Left lung (tissue), 4 donors: ENCODE measurements at regions not wholly inside any gene's neighbourhood (a gene's known extent, or its start where the extent isn't known, plus 50 kb on each side); places are given as distances from the start of the nearest gene placed in this dataset.
"Not testable (repeated sequence)": the region's sequence is repeated elsewhere in the genome, so short reads cannot be mapped to it uniquely, and the experiment has no call there.

Experiments
- ATAC-seq: fragments of 200-7000 bp; cut with Tn5 transposase; one replicate; pipeline ENCODE4 v1.9.1; 2020; ENCODE audit warnings: moderate library complexity
- DNase-seq, 4 donors: peaks; one replicate each; pipeline ENCODE4 v3.0.0-alpha.2; 2013 to 2020
- H3K27ac ChIP-seq, 2 donors: fragments of 200-600 bp; sonication (generic) in 1 of 2; one replicate each; pipeline versions ENCODE4 v1.5.0 to v1.8.0; 2020 to 2021
- H3K27me3 ChIP-seq, 2 donors: fragments of 200-600 bp; sonication (generic) in 1 of 2; one replicate each; pipeline versions ENCODE4 v1.5.0 to v1.8.0; 2020 to 2021
- H3K36me3 ChIP-seq, 2 donors: fragments of 200-600 bp; sonication (generic) in 1 of 2; one replicate each; pipeline versions ENCODE4 v1.5.0 to v1.8.0; 2020 to 2021
- H3K4me1 ChIP-seq, 2 donors: fragments of 200-600 bp; one replicate each; pipeline ENCODE4 v1.8.0; 2021
- H3K4me3 ChIP-seq, 2 donors: fragments of 200-600 bp; sonication (generic) in 1 of 2; one replicate each; pipeline versions ENCODE4 v1.5.0 to v1.8.0; 2020 to 2021; ENCODE audit warnings: mild to moderate bottlenecking in 1 of 2
- H3K9me3 ChIP-seq, 2 donors: fragments of 200-600 bp; sonication (generic) in 1 of 2; one replicate each; pipeline versions ENCODE4 v1.5.0 to v1.8.0; 2020 to 2021
- intact Hi-C, 2 donors: fragments of 100-400 bp; cut with DNase I; formaldehyde crosslinking; loops; one replicate each; pipeline versions ENCODE4 v1.11.2 to v1.14.2; 2022
- TF ChIP-seq, protein P1 (sequence below), 2 donors: fragments of 200-600 bp; sonication (generic) in 1 of 2; IDR thresholded peaks; one replicate each; pipeline versions ENCODE4 v1.5.0 to v1.8.0; 2021; ENCODE audit warnings: antibody characterized with exemption in 2 of 2
- donor health status: DM: no; HTN: yes; CAD: no.
- donor health status: DM: no; HTN: no; CAD: no.

DNA sequence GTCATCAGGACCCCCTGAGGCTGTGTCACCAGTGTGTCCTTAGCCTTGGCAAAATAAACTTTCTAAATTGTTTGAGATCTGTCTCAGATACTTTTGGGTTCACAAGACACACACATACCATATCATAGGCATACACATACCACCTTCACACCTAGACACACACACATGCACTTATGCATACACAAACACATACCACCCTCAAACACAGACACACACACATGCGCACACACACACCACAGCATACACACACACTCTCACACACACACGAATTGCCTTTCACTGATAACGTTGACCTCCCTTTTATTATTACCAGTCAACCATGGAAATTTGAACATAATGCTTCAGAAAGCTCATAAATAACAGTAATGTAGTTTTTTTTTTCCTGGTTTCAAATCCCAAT, 108.6 kb upstream of the MYLIP start:
- DNase-seq (no peak), ATAC-seq (no peak)
- H3K27me3 ChIP-seq = no peaks in the 10 kb centered on the region
- H3K27ac ChIP-seq = no peak overlapping the region
- H3K36me3 ChIP-seq = no peaks in the 10 kb centered on the region
- no peaks in the 10 kb centered on the region for H3K9me3 ChIP-seq
- TF ChIP-seq, protein P1, sequence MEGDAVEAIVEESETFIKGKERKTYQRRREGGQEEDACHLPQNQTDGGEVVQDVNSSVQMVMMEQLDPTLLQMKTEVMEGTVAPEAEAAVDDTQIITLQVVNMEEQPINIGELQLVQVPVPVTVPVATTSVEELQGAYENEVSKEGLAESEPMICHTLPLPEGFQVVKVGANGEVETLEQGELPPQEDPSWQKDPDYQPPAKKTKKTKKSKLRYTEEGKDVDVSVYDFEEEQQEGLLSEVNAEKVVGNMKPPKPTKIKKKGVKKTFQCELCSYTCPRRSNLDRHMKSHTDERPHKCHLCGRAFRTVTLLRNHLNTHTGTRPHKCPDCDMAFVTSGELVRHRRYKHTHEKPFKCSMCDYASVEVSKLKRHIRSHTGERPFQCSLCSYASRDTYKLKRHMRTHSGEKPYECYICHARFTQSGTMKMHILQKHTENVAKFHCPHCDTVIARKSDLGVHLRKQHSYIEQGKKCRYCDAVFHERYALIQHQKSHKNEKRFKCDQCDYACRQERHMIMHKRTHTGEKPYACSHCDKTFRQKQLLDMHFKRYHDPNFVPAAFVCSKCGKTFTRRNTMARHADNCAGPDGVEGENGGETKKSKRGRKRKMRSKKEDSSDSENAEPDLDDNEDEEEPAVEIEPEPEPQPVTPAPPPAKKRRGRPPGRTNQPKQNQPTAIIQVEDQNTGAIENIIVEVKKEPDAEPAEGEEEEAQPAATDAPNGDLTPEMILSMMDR (IDR thresholded peaks at IDR 0.05) = no peak
- intact Hi-C loops = no loop called here
- no peaks in the 10 kb centered on the region for H3K4me1 ChIP-seq
- no peak overlapping the region for H3K4me3 ChIP-seq

DNA sequence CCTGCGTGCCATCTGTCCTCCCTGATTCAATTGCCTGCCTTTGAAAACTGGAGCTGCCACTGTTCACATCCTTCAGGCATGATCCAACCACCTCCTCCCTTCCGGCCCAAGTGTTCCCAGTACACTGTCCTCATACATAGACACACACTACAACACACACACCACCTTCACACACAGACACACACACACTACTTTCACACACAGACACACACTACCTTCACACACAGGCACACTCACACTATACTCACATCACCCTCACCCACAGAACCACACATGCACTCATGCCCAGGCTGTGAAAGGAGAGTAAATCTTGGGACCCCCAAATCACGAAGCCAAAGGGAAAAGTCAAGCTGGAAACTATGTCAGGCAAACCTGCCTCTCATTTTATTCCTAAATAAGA, 109.4 kb upstream of the MYLIP start:
- DNase-seq (no peak), ATAC-seq (no peak)
- Histone ChIP-seq H3K36me3 (no peaks in the 10 kb centered on the region), H3K27ac (no peak overlapping the region), H3K4me1 (no peaks in the 10 kb centered on the region), H3K27me3 (no peaks in the 10 kb centered on the region), H3K4me3 (no peak overlapping the region), H3K9me3 (no peaks in the 10 kb centered on the region)
- TF ChIP-seq, protein P1 (IDR thresholded peaks at IDR 0.05) = no peak
- intact Hi-C loops = no loop called here

DNA sequence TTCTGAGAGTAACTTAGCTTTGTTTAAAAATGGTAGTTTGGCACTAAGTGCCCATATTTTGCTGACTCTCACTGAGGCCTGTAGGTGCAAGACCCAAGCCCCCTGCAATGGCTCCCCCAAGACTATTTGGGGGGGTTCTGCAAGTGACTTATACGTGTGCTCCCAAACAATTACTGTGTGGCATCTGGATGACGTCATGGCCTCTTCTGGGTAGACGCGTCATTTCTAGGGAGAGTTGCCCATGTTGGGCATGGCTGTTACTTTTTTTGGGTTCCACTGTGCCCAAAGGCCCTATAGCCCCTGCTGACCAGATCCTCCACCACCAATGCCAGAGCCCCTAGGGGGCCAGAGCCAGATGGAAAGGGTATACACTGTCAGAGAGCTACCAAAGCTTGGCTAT, 110.3 kb upstream of the MYLIP start:
- intact Hi-C loops = no loop called here
- ATAC-seq = no peak
- H3K4me3 ChIP-seq = no peak overlapping the region
- no peaks in the 10 kb centered on the region for H3K9me3 ChIP-seq
- H3K27ac ChIP-seq = no peak overlapping the region
- H3K4me1 ChIP-seq = no peaks in the 10 kb centered on the region
- H3K36me3 ChIP-seq = no peaks in the 10 kb centered on the region
- DNase-seq = no peak
- TF ChIP-seq, protein P1 (IDR thresholded peaks at IDR 0.05) = no peak
- no peaks in the 10 kb centered on the region for H3K27me3 ChIP-seq

DNA sequence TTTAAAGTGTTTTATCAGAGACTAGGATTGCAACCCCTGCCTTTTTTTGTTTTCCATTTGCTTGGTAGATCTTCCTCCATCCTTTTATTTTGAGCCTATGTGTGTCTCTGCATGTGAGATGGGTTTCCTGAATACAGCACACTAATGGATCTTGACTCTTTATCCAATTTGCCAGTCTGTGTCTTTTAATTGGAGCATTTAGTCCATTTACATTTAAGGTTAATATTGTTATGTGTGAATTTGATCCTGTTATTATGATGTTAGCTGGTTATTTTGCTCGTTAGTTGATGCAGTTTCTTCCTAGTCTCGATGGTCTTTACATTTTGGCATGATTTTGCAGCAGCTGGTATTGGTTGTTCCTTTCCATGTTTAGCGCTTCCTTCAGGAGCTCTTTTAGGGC, 114.6 kb upstream of the MYLIP start:
- DNase-seq, H3K4me1 ChIP-seq, H3K9me3 ChIP-seq, intact Hi-C loops, H3K36me3 ChIP-seq, ATAC-seq, H3K27ac ChIP-seq, H3K27me3 ChIP-seq, H3K4me3 ChIP-seq: not testable (repeated sequence)

DNA sequence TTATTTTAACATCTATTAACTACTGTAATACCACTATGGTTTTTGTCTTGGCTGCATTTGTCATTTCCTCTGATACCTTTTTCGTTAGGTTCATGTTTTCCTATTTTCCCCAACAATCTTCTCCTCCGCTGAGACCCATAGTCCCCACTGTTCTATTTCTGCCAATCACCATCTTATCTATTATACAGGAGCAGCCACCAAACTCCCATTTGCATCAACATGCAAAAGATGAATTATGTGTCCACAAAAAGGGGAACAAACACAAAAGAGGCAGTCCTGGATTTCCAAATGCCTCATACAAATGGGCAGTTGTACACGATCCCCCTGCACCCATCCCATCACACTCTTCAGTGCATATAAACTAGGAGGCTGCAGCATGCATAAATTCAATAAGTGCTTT, 121.7 kb upstream of the MYLIP start:
- Histone ChIP-seq H3K4me1 (no peaks in the 10 kb centered on the region), H3K27ac (no peak overlapping the region), H3K4me3 (no peak overlapping the region), H3K36me3 (no peaks in the 10 kb centered on the region), H3K9me3 (no peaks in the 10 kb centered on the region), H3K27me3 (no peaks in the 10 kb centered on the region)
- ATAC-seq (no peak), DNase-seq (no peak)
- intact Hi-C loops = no loop called here
- TF ChIP-seq, protein P1 (IDR thresholded peaks at IDR 0.05) = no peak

DNA sequence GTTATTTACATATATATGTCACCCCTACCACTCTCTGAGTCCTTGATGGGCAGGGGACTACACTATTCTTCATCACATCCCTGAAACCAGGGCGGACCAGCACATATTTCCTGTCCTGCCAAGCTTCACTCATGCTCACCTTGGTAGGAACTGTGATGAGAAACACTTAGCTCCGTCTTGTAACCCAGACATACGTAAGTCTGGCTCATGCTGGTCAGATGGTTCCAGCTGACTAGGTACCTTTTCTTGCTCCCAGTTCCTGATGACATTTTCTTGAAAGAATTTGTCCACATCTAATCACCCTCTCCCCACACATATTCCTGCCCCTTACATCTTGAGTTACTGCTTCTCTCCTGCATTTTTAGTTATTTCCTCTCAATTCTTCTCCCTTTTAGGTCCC, 122.2 kb upstream of the MYLIP start:
- Histone ChIP-seq H3K27me3 (no peaks in the 10 kb centered on the region), H3K9me3 (no peaks in the 10 kb centered on the region), H3K27ac (no peak overlapping the region), H3K4me3 (no peak overlapping the region), H3K4me1 (no peaks in the 10 kb centered on the region), H3K36me3 (no peaks in the 10 kb centered on the region)
- intact Hi-C loops = no loop called here
- ATAC-seq = no peak
- no peak for DNase-seq
- TF ChIP-seq, protein P1 (IDR thresholded peaks at IDR 0.05) = no peak
